ENCODE measurements at regions not wholly inside any gene's neighbourhood (a gene's known extent, or its start where the extent isn't known, plus 50 kb on each side); places are given as distances from the start of the nearest gene placed in this dataset.

DNA sequence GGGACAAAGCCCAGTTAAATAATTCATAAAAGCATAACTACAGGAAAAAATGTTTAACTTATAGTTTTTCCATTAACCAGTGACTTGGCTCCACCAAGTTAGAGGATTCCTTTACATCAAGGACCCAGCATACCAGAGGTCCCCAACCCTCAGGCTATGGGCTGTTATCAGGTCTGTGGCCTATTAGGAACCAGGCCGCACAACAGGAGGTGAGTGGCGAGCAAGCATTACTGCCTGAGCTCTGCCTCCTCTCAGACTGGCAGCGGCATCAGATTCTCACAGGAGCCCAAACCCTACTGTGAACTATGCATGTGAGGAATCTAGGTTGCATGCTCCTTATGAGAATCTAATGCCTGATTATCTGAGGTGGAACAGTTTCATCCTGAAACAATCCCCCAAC lies 303.1 kb downstream of the ELAVL2 start:
- Mint-ChIP-seq H3K4me1 (ENCODE audit: unreplicated experiment) (no peaks in the 10 kb centered on the region), H3K27ac (no peak overlapping the region), H3K36me3 (no peaks in the 10 kb centered on the region), H3K27me3 (no peaks in the 10 kb centered on the region), H3K4me3 (no peak overlapping the region), H3K9me3 (peaks cover 5% of the 10 kb centered on the region)
- TF ChIP-seq, protein P1, sequence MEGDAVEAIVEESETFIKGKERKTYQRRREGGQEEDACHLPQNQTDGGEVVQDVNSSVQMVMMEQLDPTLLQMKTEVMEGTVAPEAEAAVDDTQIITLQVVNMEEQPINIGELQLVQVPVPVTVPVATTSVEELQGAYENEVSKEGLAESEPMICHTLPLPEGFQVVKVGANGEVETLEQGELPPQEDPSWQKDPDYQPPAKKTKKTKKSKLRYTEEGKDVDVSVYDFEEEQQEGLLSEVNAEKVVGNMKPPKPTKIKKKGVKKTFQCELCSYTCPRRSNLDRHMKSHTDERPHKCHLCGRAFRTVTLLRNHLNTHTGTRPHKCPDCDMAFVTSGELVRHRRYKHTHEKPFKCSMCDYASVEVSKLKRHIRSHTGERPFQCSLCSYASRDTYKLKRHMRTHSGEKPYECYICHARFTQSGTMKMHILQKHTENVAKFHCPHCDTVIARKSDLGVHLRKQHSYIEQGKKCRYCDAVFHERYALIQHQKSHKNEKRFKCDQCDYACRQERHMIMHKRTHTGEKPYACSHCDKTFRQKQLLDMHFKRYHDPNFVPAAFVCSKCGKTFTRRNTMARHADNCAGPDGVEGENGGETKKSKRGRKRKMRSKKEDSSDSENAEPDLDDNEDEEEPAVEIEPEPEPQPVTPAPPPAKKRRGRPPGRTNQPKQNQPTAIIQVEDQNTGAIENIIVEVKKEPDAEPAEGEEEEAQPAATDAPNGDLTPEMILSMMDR (conservative IDR thresholded peaks at IDR 0.05) = no peak
- no peak for DNase-seq (ENCODE audit: extremely low spot score, unreplicated experiment)

DNA sequence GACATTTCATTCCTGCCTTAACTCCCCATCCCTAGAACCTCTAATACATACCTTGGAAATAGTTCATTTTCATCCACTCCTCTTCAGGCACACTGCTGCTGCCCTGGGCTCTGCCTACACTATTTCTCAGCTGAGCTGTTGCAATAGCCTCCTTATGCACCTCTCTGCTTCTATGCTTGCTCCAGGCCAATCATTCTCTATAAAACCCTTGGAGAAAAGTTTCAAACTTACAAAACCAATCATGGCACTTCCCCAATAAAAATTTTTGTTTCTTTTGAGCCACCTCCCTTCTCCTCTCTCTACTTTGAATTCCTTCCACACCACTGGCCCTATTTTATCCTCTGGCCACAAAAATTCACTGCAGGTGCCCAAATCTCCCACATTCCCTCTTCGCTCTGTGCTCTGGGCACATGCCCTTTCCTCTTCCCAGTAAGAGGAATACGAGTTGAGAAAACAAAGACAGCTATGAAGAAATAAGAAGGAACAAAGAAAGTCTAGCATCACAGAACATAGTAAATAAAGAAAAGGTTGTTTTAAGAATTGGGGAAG lies 301.4 kb downstream of the ELAVL2 start:
- TF ChIP-seq, protein P1 (conservative IDR thresholded peaks at IDR 0.05) = no peak
- no peaks in the 10 kb centered on the region for H3K36me3 Mint-ChIP-seq
- H3K4me3 Mint-ChIP-seq = no peak overlapping the region
- DNase-seq (ENCODE audit: extremely low spot score, unreplicated experiment) = no peak
- H3K4me1 Mint-ChIP-seq (ENCODE audit: unreplicated experiment) = no peaks in the 10 kb centered on the region
- H3K9me3 Mint-ChIP-seq = peaks cover 8% of the 10 kb centered on the region
- H3K27me3 Mint-ChIP-seq = no peaks in the 10 kb centered on the region
- H3K27ac Mint-ChIP-seq = no peak overlapping the region

DNA sequence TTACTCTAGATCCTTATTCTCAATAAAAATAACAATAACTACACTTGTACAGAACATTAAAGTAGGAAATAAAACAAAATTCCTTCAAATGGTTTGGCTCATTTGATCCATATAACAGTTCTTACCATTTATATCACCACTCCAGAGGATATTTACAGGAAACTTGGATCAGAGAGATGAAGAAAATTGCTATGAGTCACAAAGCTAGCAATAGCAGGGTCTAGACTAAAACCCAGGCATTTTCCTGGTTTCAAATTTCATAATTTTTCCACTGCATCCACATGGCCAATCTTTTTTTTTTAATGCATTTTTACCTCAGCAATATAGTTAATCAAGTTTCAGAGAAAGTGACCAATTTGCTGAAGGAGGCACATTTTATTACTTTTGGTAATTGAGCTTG lies 299.2 kb downstream of the ELAVL2 start:
- Mint-ChIP-seq H3K27ac (no peak overlapping the region), H3K36me3 (no peaks in the 10 kb centered on the region), H3K9me3 (peaks cover 8% of the 10 kb centered on the region), H3K4me1 (ENCODE audit: unreplicated experiment) (no peaks in the 10 kb centered on the region), H3K4me3 (no peak overlapping the region), H3K27me3 (no peaks in the 10 kb centered on the region)
- DNase-seq (ENCODE audit: extremely low spot score, unreplicated experiment) = no peak
- TF ChIP-seq, protein P1 (conservative IDR thresholded peaks at IDR 0.05) = no peak

DNA sequence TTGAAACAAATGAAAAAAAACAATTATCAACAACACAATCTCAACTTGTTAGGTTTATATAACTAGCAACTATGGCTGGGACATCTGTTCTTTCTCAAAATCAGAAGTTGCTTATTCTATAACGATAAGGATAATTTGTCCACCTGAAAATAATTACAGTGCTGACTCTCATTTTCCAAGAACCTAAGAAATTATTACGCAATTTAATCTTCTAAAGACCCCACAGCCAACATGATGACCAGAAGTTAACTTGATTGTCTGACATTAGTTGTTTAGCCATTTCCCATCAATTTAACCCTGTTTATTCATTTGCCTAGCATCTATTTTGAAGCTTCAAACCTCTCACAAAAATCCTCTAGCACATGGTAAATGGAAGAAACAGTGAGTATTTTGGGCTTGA lies 293.8 kb downstream of the ELAVL2 start:
- peaks cover 12% of the 10 kb centered on the region for H3K27me3 Mint-ChIP-seq
- TF ChIP-seq, protein P1 (conservative IDR thresholded peaks at IDR 0.05) = no peak
- DNase-seq (ENCODE audit: extremely low spot score, unreplicated experiment) = no peak
- H3K4me1 Mint-ChIP-seq (ENCODE audit: unreplicated experiment) = peaks cover 4% of the 10 kb centered on the region
- no peaks in the 10 kb centered on the region for H3K36me3 Mint-ChIP-seq
- no peak overlapping the region for H3K27ac Mint-ChIP-seq
- no peak overlapping the region for H3K4me3 Mint-ChIP-seq
- H3K9me3 Mint-ChIP-seq = peaks cover 8% of the 10 kb centered on the region

DNA sequence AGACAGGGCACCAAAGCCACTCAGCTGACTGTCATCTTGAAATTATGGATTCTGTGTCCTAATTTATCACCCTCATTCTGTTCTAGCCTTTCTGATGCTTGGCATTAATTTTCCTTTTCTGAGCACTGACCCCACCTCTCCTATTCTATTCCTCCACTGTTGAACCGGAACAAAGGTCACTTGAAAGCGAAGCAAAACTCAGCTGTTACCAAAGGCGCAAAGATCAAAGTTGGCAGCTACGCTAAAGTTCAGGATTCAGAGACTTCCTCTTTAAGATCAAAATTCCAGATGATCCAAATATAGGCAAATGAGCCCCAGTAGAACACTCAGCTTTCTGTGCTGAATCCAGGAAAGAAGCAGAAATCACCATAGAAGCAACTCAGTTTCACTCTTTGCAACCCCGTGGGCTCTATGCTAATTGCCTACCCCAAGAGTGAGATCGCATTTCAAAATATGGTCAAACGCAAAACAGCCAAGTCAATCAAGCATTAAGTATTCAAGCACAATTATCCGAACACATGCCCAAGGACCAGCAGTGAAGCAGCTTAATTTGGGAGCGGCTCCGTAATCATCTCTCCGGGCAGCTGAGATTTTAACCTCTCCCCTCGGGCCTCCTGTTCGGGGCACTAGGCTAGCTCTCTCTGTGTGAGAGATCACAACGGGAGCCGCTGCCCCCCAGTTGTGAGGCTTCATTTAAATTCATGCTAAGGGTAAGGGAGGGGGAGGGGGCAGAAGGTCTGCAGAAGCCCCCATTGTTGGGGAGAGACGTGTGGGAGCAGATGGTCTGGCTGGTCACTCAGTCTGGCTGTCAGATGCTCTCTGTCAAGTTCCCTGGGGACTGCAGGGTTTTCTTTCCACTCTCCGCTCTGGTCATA lies 288.6 kb downstream of the ELAVL2 start:
- Mint-ChIP-seq H3K36me3 (no peaks in the 10 kb centered on the region), H3K27me3 (peaks cover 32% of the 10 kb centered on the region)

More for the DNA sequence above, 288.6 kb downstream of the ELAVL2 start:
- Mint-ChIP-seq H3K4me1 (ENCODE audit: unreplicated experiment) (peaks cover 19% of the 10 kb centered on the region), H3K9me3 (no peaks in the 10 kb centered on the region), H3K4me3 (peak overlapping the region; percentile 64), H3K27ac (no peak overlapping the region)
- TF ChIP-seq, protein P1 (conservative IDR thresholded peaks at IDR 0.05) = no peak
- DNase-seq (ENCODE audit: extremely low spot score, unreplicated experiment) = no peak

Measured in type B pancreatic cell (in vitro differentiated cells).